ENCODE measurements at regions not wholly inside any gene's neighbourhood (a gene's known extent, or its start where the extent isn't known, plus 50 kb on each side); places are given as distances from the start of the nearest gene placed in this dataset.

GRCh38 chr9:108168236-108168850, 678.8 kb upstream of the KLF4 start:
- Histone ChIP-seq H3K9me3 (no peaks in the 10 kb centered on the region), H3K4me1 (peaks cover 5% of the 10 kb centered on the region), H3K36me3 (no peaks in the 10 kb centered on the region)

GRCh38 chr9:108167136-108167900, 677.7 kb upstream of the KLF4 start:
- intact Hi-C loops (cut with DNase I) = no loop called here
- Histone ChIP-seq H3K4me1 (peaks cover 5% of the 10 kb centered on the region), H3K9me3 (no peaks in the 10 kb centered on the region), H3K36me3 (no peaks in the 10 kb centered on the region), H3K27me3 (no peaks in the 10 kb centered on the region), H3K4me3 (no peak overlapping the region), H3K27ac (no peak overlapping the region)
- no peak for DNase-seq (ENCODE audit: extremely low spot score in 2 of 2)
- TF ChIP-seq CTCF (IDR thresholded peaks at IDR 0.05) (no peak), POLR2AphosphoS5 (IDR thresholded peaks at IDR 0.05; ENCODE audit: insufficient read depth in 1 of 2, low read depth in 1 of 2) (no peak), POLR2A (IDR thresholded peaks at IDR 0.05) (no peak)

More at GRCh38 chr9:108168236-108168850, 678.8 kb upstream of the KLF4 start:
- H3K27ac ChIP-seq = no peak overlapping the region
- no peak for DNase-seq (ENCODE audit: extremely low spot score in 2 of 2)
- intact Hi-C loops (cut with DNase I) = no loop called here
- TF ChIP-seq CTCF (IDR thresholded peaks at IDR 0.05) = no peak
- no peak for TF ChIP-seq POLR2AphosphoS5 (IDR thresholded peaks at IDR 0.05; ENCODE audit: insufficient read depth in 1 of 2, low read depth in 1 of 2)
- TF ChIP-seq POLR2A (IDR thresholded peaks at IDR 0.05) = no peak
- no peaks in the 10 kb centered on the region for H3K27me3 ChIP-seq
- no peak overlapping the region for H3K4me3 ChIP-seq

- Histone ChIP-seq H3K27ac (no peak overlapping the region), H3K9me3 (no peaks in the 10 kb centered on the region), H3K4me3 (no peak overlapping the region), H3K36me3 (no peaks in the 10 kb centered on the region), H3K27me3 (no peaks in the 10 kb centered on the region), H3K4me1 (peaks cover 5% of the 10 kb centered on the region)
- TF ChIP-seq POLR2A (IDR thresholded peaks at IDR 0.05) (no peak), POLR2AphosphoS5 (IDR thresholded peaks at IDR 0.05; ENCODE audit: insufficient read depth in 1 of 2, low read depth in 1 of 2) (no peak), CTCF (IDR thresholded peaks at IDR 0.05) (no peak)
- intact Hi-C loops (cut with DNase I) = no loop called here
- no peak for DNase-seq (ENCODE audit: extremely low spot score in 2 of 2)
Measured at GRCh38 chr9:108166519-108166918, 677.0 kb upstream of the KLF4 start.

GRCh38 chr9:108163321-108164005, 673.9 kb upstream of the KLF4 start:
- no peaks in the 10 kb centered on the region for H3K9me3 ChIP-seq
- peaks cover 5% of the 10 kb centered on the region for H3K4me1 ChIP-seq
- no peak overlapping the region for H3K27ac ChIP-seq
- DNase-seq (ENCODE audit: extremely low spot score in 2 of 2) = no peak
- intact Hi-C loops (cut with DNase I) = no loop called here
- no peak overlapping the region for H3K4me3 ChIP-seq
- no peaks in the 10 kb centered on the region for H3K36me3 ChIP-seq
- H3K27me3 ChIP-seq = no peaks in the 10 kb centered on the region
- TF ChIP-seq POLR2AphosphoS5 (IDR thresholded peaks at IDR 0.05; ENCODE audit: insufficient read depth in 1 of 2, low read depth in 1 of 2) (no peak), POLR2A (IDR thresholded peaks at IDR 0.05) (no peak), CTCF (IDR thresholded peaks at IDR 0.05) (no peak)

Measured in vagina (tissue), 2 donors.